SK-N-SH treated with all-trans-retinoic acid at 6 μM for 48 hours (cell line): ENCODE measurements at regions not wholly inside any gene's neighbourhood (a gene's known extent, or its start where the extent isn't known, plus 50 kb on each side); places are given as distances from the start of the nearest gene placed in this dataset.

Source experiments
- ESRRG ChIP-seq: fragments of 250-450 bp; sonication (Bioruptor Pico); IDR thresholded peaks from 2 replicates; pipeline ENCODE4 v1.6.1; 2021; ENCODE audit warnings: mild to moderate bottlenecking
- PATZ1 ChIP-seq: fragments of 250-450 bp; sonication (Bioruptor Pico); IDR thresholded peaks from 2 replicates; pipeline ENCODE4 v1.8.0; 2020; ENCODE audit warnings: mild to moderate bottlenecking, moderate library complexity, borderline replicate concordance
- SNAI2 ChIP-seq: fragments of 250-450 bp; sonication (Bioruptor Pico); IDR thresholded peaks from 2 replicates; pipeline ENCODE4 v1.5.0; 2020; ENCODE audit warnings: mild to moderate bottlenecking, moderate library complexity
- ZFP30 ChIP-seq: fragments of 450-650 bp; formaldehyde crosslinking; IDR thresholded peaks from 2 replicates; pipeline ENCODE4 v1.5.0; 2022; ENCODE audit warnings: mild to moderate bottlenecking, moderate library complexity
- ZNF70 ChIP-seq: fragments of 450-650 bp; formaldehyde crosslinking; IDR thresholded peaks from 2 replicates; pipeline ENCODE4 v1.5.0; 2020; ENCODE audit warnings: mild to moderate bottlenecking, moderate library complexity
- TF ChIP-seq, protein P1 (sequence below): fragments of 250-450 bp; sonication (Bioruptor Pico); IDR thresholded peaks from 2 replicates; pipeline ENCODE4 v1.5.1; 2021; ENCODE audit warnings: mild to moderate bottlenecking, moderate library complexity

- no peak for TF ChIP-seq SNAI2 (CRISPR knock-in tag)
- TF ChIP-seq, protein P1, sequence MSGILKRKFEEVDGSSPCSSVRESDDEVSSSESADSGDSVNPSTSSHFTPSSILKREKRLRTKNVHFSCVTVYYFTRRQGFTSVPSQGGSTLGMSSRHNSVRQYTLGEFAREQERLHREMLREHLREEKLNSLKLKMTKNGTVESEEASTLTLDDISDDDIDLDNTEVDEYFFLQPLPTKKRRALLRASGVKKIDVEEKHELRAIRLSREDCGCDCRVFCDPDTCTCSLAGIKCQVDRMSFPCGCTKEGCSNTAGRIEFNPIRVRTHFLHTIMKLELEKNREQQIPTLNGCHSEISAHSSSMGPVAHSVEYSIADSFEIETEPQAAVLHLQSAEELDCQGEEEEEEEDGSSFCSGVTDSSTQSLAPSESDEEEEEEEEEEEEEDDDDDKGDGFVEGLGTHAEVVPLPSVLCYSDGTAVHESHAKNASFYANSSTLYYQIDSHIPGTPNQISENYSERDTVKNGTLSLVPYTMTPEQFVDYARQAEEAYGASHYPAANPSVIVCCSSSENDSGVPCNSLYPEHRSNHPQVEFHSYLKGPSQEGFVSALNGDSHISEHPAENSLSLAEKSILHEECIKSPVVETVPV: no peak
- no peak for TF ChIP-seq ZFP30 (CRISPR knock-in tag)
- TF ChIP-seq ESRRG (CRISPR knock-in tag): no peak
- no peak for TF ChIP-seq ZNF70
- no peak for TF ChIP-seq PATZ1
Observed at GRCh38 chr11:92451063-92451462, 226.4 kb downstream of the FAT3 start.
